Activated CD4-positive, alpha-beta T cell treated with anti-CD3 and anti-CD28 coated beads, Interleukin-2, amount 10 ng/mL, durations not matched to agents 7 days and 5 days (primary cell): ENCODE measurements at regions not wholly inside any gene's neighbourhood (a gene's known extent, or its start where the extent isn't known, plus 50 kb on each side); places are given as distances from the start of the nearest gene placed in this dataset.
"Not testable (repeated sequence)": the region's sequence is repeated elsewhere in the genome, so short reads cannot be mapped to it uniquely, and the experiment has no call there.

Source experiments
- CTCF ChIA-PET: fragments of 350-600 bp; sonication (Branson Sonifier 250); formaldehyde crosslinking; loops from one replicate; lab custom pipeline; 2021; ENCODE audit warnings: antibody characterized with exemption; lab: Charles Lee
- POLR2A ChIA-PET: fragments of 350-600 bp; sonication (Branson Sonifier 250); formaldehyde crosslinking; loops from one replicate; lab custom pipeline; 2021; ENCODE audit warnings: antibody characterized with exemption; lab: Charles Lee
- DNase-seq: peaks from one replicate; pipeline ENCODE4 v3.0.0-alpha.2; 2020
- H3K27ac Mint-ChIP-seq: one replicate; pipeline ENCODE4 v1.8.0; 2021; ENCODE audit warnings: mild to moderate bottlenecking, moderate library complexity, mixed read lengths
- H3K27me3 Mint-ChIP-seq: one replicate; pipeline ENCODE4 v1.8.0; 2021; ENCODE audit warnings: mixed read lengths
- H3K36me3 Mint-ChIP-seq: one replicate; pipeline ENCODE4 v1.8.0; 2021; ENCODE audit warnings: low read depth, mixed read lengths
- H3K4me1 Mint-ChIP-seq: one replicate; pipeline ENCODE4 v1.8.0; 2021; ENCODE audit warnings: mixed read lengths
- H3K4me3 Mint-ChIP-seq: one replicate; pipeline ENCODE4 v1.8.0; 2021; ENCODE audit warnings: mild to moderate bottlenecking, moderate library complexity, mixed read lengths
- H3K9me3 Mint-ChIP-seq: one replicate; pipeline ENCODE4 v1.8.0; 2021; ENCODE audit warnings: mixed read lengths

- ChIA-PET CTCF (interaction anchor here (1.4 to 7.4 kb wide), 3 partner anchors 20 to 85 kb away, joined by 4 to 66 read pairs (median 7); no protein-coding TSS in a partner anchor), POLR2A (no interaction called here)
- Mint-ChIP-seq H3K4me3 (no peak overlapping the region), H3K27me3 (peaks cover 14% of the 10 kb centered on the region), H3K4me1 (peaks cover 27% of the 10 kb centered on the region), H3K27ac (no peak overlapping the region), H3K36me3 (no peaks in the 10 kb centered on the region), H3K9me3 (no peaks in the 10 kb centered on the region)
- no peak for DNase-seq
Measured at GRCh38 chr14:106393742-106394141, 867.4 kb downstream of the TMEM121 start.

GRCh38 chr14:106395456-106396050 lies 869.2 kb downstream of the TMEM121 start:
- no peak for DNase-seq
- Mint-ChIP-seq H3K4me1 (peaks cover 26% of the 10 kb centered on the region), H3K4me3 (no peak overlapping the region), H3K27me3 (peaks cover 14% of the 10 kb centered on the region), H3K27ac (no peak overlapping the region), H3K9me3 (no peaks in the 10 kb centered on the region), H3K36me3 (no peaks in the 10 kb centered on the region)
- CTCF ChIA-PET = interaction anchor here (1.2 to 7.4 kb wide), 2 partner anchors 22 to 87 kb away, joined by 4 to 66 read pairs; no protein-coding TSS in a partner anchor
- POLR2A ChIA-PET = interaction anchor here (0.6 kb wide), 1 partner anchor 1547 kb away, joined by 4 read pairs; no protein-coding TSS in a partner anchor

- no peaks in the 10 kb centered on the region for H3K9me3 Mint-ChIP-seq
- H3K4me1 Mint-ChIP-seq = peaks cover 26% of the 10 kb centered on the region
- H3K4me3 Mint-ChIP-seq = peak overlapping the region; percentile 6
- no peaks in the 10 kb centered on the region for H3K36me3 Mint-ChIP-seq
- H3K27ac Mint-ChIP-seq = peak overlapping the region; percentile 11
- DNase-seq = no peak
- ChIA-PET CTCF (interaction anchor here (0.6 to 7.4 kb wide), 3 partner anchors 21 to 87 kb away, joined by 4 to 66 read pairs (median 4); no protein-coding TSS in a partner anchor), POLR2A (no interaction called here)
- peaks cover 7% of the 10 kb centered on the region for H3K27me3 Mint-ChIP-seq
Measured at GRCh38 chr14:106396999-106397398, 870.6 kb downstream of the TMEM121 start.

GRCh38 chr14:106398931-106399331 lies 872.5 kb downstream of the TMEM121 start:
- H3K36me3 Mint-ChIP-seq, H3K27ac Mint-ChIP-seq, DNase-seq, POLR2A ChIA-PET, H3K27me3 Mint-ChIP-seq, H3K9me3 Mint-ChIP-seq: not testable (repeated sequence)
- peaks cover 26% of the 10 kb centered on the region for H3K4me1 Mint-ChIP-seq
- CTCF ChIA-PET = interaction anchor here (7.4 kb wide), 1 partner anchor 19 kb away, joined by 66 read pairs; no protein-coding TSS in a partner anchor
- peak overlapping the region; percentile 50 for H3K4me3 Mint-ChIP-seq

GRCh38 chr14:106401316-106401715 lies 874.9 kb downstream of the TMEM121 start:
- H3K9me3 Mint-ChIP-seq, DNase-seq, H3K36me3 Mint-ChIP-seq, H3K27me3 Mint-ChIP-seq, POLR2A ChIA-PET, CTCF ChIA-PET, H3K27ac Mint-ChIP-seq, H3K4me3 Mint-ChIP-seq: not testable (repeated sequence)
- peaks cover 13% of the 10 kb centered on the region for H3K4me1 Mint-ChIP-seq

- H3K4me1 Mint-ChIP-seq, POLR2A ChIA-PET: not testable (repeated sequence)
- CTCF ChIA-PET = interaction anchor here (1.0 kb wide), 1 partner anchor 31 kb away, joined by 3 read pairs; no protein-coding TSS in a partner anchor
Measured at GRCh38 chr14:106410229-106410628, 883.8 kb downstream of the TMEM121 start.

GRCh38 chr14:106414464-106414863 lies 888.1 kb downstream of the TMEM121 start:
- Mint-ChIP-seq H3K27ac (no peak overlapping the region), H3K36me3 (no peaks in the 10 kb centered on the region), H3K4me3 (no peak overlapping the region), H3K4me1 (peaks cover 10% of the 10 kb centered on the region), H3K9me3 (no peaks in the 10 kb centered on the region), H3K27me3 (peaks cover 12% of the 10 kb centered on the region)
- CTCF ChIA-PET = interaction anchor here (1.1 to 1.4 kb wide), 2 partner anchors 106 to 249 kb away, joined by 3 to 10 read pairs; no protein-coding TSS in a partner anchor
- no peak for DNase-seq
- POLR2A ChIA-PET = no interaction called here

More at GRCh38 chr14:106410229-106410628, 883.8 kb downstream of the TMEM121 start:
- not testable (repeated sequence) for H3K27me3 Mint-ChIP-seq, H3K4me3 Mint-ChIP-seq, H3K27ac Mint-ChIP-seq, H3K36me3 Mint-ChIP-seq, H3K9me3 Mint-ChIP-seq
- DNase-seq = peak; percentile 40

GRCh38 chr14:106417224-106418049 lies 891.1 kb downstream of the TMEM121 start:
- Mint-ChIP-seq H3K9me3 (no peaks in the 10 kb centered on the region), H3K36me3 (no peaks in the 10 kb centered on the region), H3K4me1 (peaks cover 7% of the 10 kb centered on the region), H3K4me3 (no peak overlapping the region), H3K27me3 (peaks cover 16% of the 10 kb centered on the region), H3K27ac (no peak overlapping the region)
- peak; percentile 88 for DNase-seq
- POLR2A ChIA-PET = interaction anchor here (1.0 kb wide), 1 partner anchor 61 kb away, joined by 4 read pairs; no protein-coding TSS in a partner anchor
- CTCF ChIA-PET = interaction anchor here (0.6 to 3.3 kb wide), 88 partner anchors 9 to 747 kb away, joined by 3 to 90 read pairs (median 4); no protein-coding TSS in a partner anchor

- H3K4me3 Mint-ChIP-seq = no peak overlapping the region
- ChIA-PET CTCF (interaction anchor here (0.6 to 3.3 kb wide), 4 partner anchors 45 to 145 kb away, joined by 3 to 58 read pairs (median 4); no protein-coding TSS in a partner anchor), POLR2A (no interaction called here)
- H3K4me1 Mint-ChIP-seq = peaks cover 7% of the 10 kb centered on the region
- H3K27ac Mint-ChIP-seq = no peak overlapping the region
- no peaks in the 10 kb centered on the region for H3K36me3 Mint-ChIP-seq
- peaks cover 32% of the 10 kb centered on the region for H3K27me3 Mint-ChIP-seq
- no peaks in the 10 kb centered on the region for H3K9me3 Mint-ChIP-seq
- DNase-seq = no peak
Measured at GRCh38 chr14:106419376-106419965, 893.1 kb downstream of the TMEM121 start.

- not testable (repeated sequence) for H3K9me3 Mint-ChIP-seq
- CTCF ChIA-PET = interaction anchor here (0.7 to 1.8 kb wide), 7 partner anchors 15 to 242 kb away, joined by 3 to 9 read pairs (median 3); no protein-coding TSS in a partner anchor
- peak; percentile 63 for DNase-seq
Measured at GRCh38 chr14:106421431-106422033, 895.1 kb downstream of the TMEM121 start.

GRCh38 chr14:106422066-106422465 lies 895.7 kb downstream of the TMEM121 start:
- no peaks in the 10 kb centered on the region for H3K9me3 Mint-ChIP-seq
- H3K36me3 Mint-ChIP-seq = no peaks in the 10 kb centered on the region
- no peak overlapping the region for H3K4me3 Mint-ChIP-seq
- POLR2A ChIA-PET = no interaction called here
- peaks cover 52% of the 10 kb centered on the region for H3K27me3 Mint-ChIP-seq
- H3K27ac Mint-ChIP-seq = no peak overlapping the region
- DNase-seq = no peak
- H3K4me1 Mint-ChIP-seq = peaks cover 7% of the 10 kb centered on the region
- CTCF ChIA-PET = interaction anchor here (0.7 to 1.8 kb wide), 6 partner anchors 14 to 242 kb away, joined by 3 to 9 read pairs (median 3); no protein-coding TSS in a partner anchor

More at GRCh38 chr14:106421431-106422033, 895.1 kb downstream of the TMEM121 start:
- peaks cover 47% of the 10 kb centered on the region for H3K27me3 Mint-ChIP-seq
- H3K36me3 Mint-ChIP-seq, H3K4me3 Mint-ChIP-seq, H3K4me1 Mint-ChIP-seq, H3K27ac Mint-ChIP-seq, POLR2A ChIA-PET: not testable (repeated sequence)

GRCh38 chr14:106425150-106425549 lies 898.8 kb downstream of the TMEM121 start:
- H3K27me3 Mint-ChIP-seq = peaks cover 51% of the 10 kb centered on the region
- H3K4me3 Mint-ChIP-seq, H3K9me3 Mint-ChIP-seq, H3K27ac Mint-ChIP-seq, H3K4me1 Mint-ChIP-seq, DNase-seq, H3K36me3 Mint-ChIP-seq, POLR2A ChIA-PET: not testable (repeated sequence)
- CTCF ChIA-PET = interaction anchor here (0.8 to 1.5 kb wide), 3 partner anchors 46 to 239 kb away, joined by 3 to 6 read pairs (median 3); no protein-coding TSS in a partner anchor
